B cell (primary cell): ENCODE measurements at regions not wholly inside any gene's neighbourhood (a gene's known extent, or its start where the extent isn't known, plus 50 kb on each side); places are given as distances from the start of the nearest gene placed in this dataset.
"Not testable (repeated sequence)": the region's sequence is repeated elsewhere in the genome, so short reads cannot be mapped to it uniquely, and the experiment has no call there.

Experiments used
- ATAC-seq: fragments of 200-7000 bp; cut with Tn5 transposase; one replicate; pipeline ENCODE4 v1.10.0; 2021; ENCODE audit warnings: low read depth, mild to moderate bottlenecking, moderate number of reproducible peaks, moderate library complexity
- CTCF ChIA-PET: fragments of 350-600 bp; sonication (Branson Sonifier 250); formaldehyde crosslinking; loops from one replicate; lab custom pipeline; 2021; ENCODE audit warnings: antibody characterized with exemption, inconsistent platforms; lab: Charles Lee
- POLR2A ChIA-PET: fragments of 350-600 bp; sonication (Branson Sonifier 250); formaldehyde crosslinking; loops from one replicate; lab custom pipeline; 2021; ENCODE audit warnings: antibody characterized with exemption; lab: Charles Lee
- DNase-seq: peaks from one replicate; pipeline ENCODE4 v3.0.0; 2013
- H2AFZ ChIP-seq: 2 replicates; pipeline ENCODE4 v1.6.1; 2012; ENCODE audit warnings: mild to moderate bottlenecking, low read depth, low read length; ENCODE audit not compliant: insufficient read depth, poor library complexity, severe bottlenecking
- H3K27ac ChIP-seq, 2 donors: 1 replicate in 1 of 2; 2 replicates in 1 of 2; pipeline ENCODE4 v1.5.1; 2012 to 2013; ENCODE audit warnings: low read length in 2 of 2, mild to moderate bottlenecking in 2 of 2, moderate library complexity in 1 of 2
- H3K27me3 ChIP-seq, 4 experiments: fragments of 200-600 bp in 1 of 4; sonication (generic) in 1 of 4; replicated peaks in 1 of 4; 1 replicate in 2 of 4; 2 replicates in 2 of 4; pipeline versions ENCODE4 v1.6.1 to v1.7.0; 2013 to 2016; ENCODE audit warnings: low read length in 3 of 4, mild to moderate bottlenecking in 2 of 4, mixed read lengths in 1 of 4, moderate library complexity in 1 of 4; ENCODE audit not compliant: insufficient read depth in 4 of 4, control insufficient read depth in 3 of 4; ENCODE audit errors: control extremely low read depth in 1 of 4
- H3K36me3 ChIP-seq, 2 experiments: replicated peaks in 1 of 2; 1 replicate in 1 of 2; 2 replicates in 1 of 2; pipeline versions ENCODE4 v1.6.1 to v1.7.1; 2013; ENCODE audit warnings: low read length in 1 of 2; ENCODE audit not compliant: insufficient read depth in 2 of 2, control insufficient read depth in 1 of 2; ENCODE audit errors: control extremely low read depth in 1 of 2, extremely low read depth in 1 of 2
- H3K4me1 ChIP-seq, 2 donors: fragments of 200-600 bp in 1 of 2; sonication (generic) in 1 of 2; 1 replicate in 1 of 2; 2 replicates in 1 of 2; pipeline versions ENCODE4 v1.5.1 to v1.6.1; 2013 to 2017; ENCODE audit warnings: low read length in 2 of 2; ENCODE audit not compliant: control insufficient read depth in 2 of 2, insufficient read depth in 2 of 2
- H3K4me2 ChIP-seq: replicated peaks from 2 replicates; pipeline ENCODE3; 2012; ENCODE audit warnings: mild to moderate bottlenecking, low read depth, low read length; ENCODE audit not compliant: poor library complexity, severe bottlenecking
- H3K4me3 ChIP-seq, 5 experiments: fragments of 200-600 bp in 1 of 5; sonication (generic) in 1 of 5; 1 replicate in 3 of 5; 2 replicates in 2 of 5; pipeline versions ENCODE4 v1.5.1 to v1.7.0; 2011 to 2016; ENCODE audit warnings: low read length in 4 of 5, mild to moderate bottlenecking in 4 of 5, low read depth in 2 of 5, control low read depth in 1 of 5, moderate library complexity in 1 of 5; ENCODE audit not compliant: insufficient read depth in 1 of 5; ENCODE audit errors: control extremely low read depth in 1 of 5, extremely low read depth in 1 of 5
- H3K79me2 ChIP-seq: fragments of 200-600 bp; sonication (generic); one replicate; pipeline ENCODE4 v1.6.0; 2016; ENCODE audit warnings: low read length; ENCODE audit not compliant: control insufficient read depth, insufficient read depth
- H3K9ac ChIP-seq: fragments of 200-600 bp; sonication (generic); 2 replicates; pipeline ENCODE4 v1.6.1; 2017; ENCODE audit warnings: mild to moderate bottlenecking, low read length, moderate library complexity
- H3K9me3 ChIP-seq, 3 donors: one replicate each; pipeline versions ENCODE4 v1.6.1 to v1.7.1; 2013; ENCODE audit warnings: low read length in 2 of 3; ENCODE audit not compliant: control insufficient read depth in 2 of 3, insufficient read depth in 1 of 3; ENCODE audit errors: control extremely low read depth in 1 of 3
- H4K20me1 ChIP-seq: 2 replicates; pipeline ENCODE4 v1.6.0; 2012; ENCODE audit warnings: mild to moderate bottlenecking, low read length; ENCODE audit not compliant: insufficient read depth, control insufficient read depth, poor library complexity, severe bottlenecking
- H3K27ac Mint-ChIP-seq: one replicate; pipeline ENCODE4 v1.8.0; 2021; ENCODE audit warnings: mixed read lengths
- H3K27me3 Mint-ChIP-seq: one replicate; pipeline ENCODE4 v1.8.0; 2021; ENCODE audit warnings: mixed read lengths
- H3K4me1 Mint-ChIP-seq: one replicate; pipeline ENCODE4 v1.8.0; 2021; ENCODE audit warnings: mixed read lengths
- H3K4me3 Mint-ChIP-seq: one replicate; pipeline ENCODE4 v1.8.0; 2021; ENCODE audit warnings: mixed read lengths
- H3K9me3 Mint-ChIP-seq: one replicate; pipeline ENCODE4 v1.8.0; 2022; ENCODE audit warnings: mixed read lengths; ENCODE audit not compliant: insufficient read depth
- CTCF ChIP-seq: fragments of 200-600 bp; IDR thresholded peaks from one replicate; pipeline ENCODE4 v1.8.0; 2022; ENCODE audit warnings: antibody characterized with exemption, mild to moderate bottlenecking
- EZH2 ChIP-seq: IDR thresholded peaks from 2 replicates; pipeline ENCODE4 v1.6.1; 2012; ENCODE audit warnings: borderline replicate concordance, low read depth, mild to moderate bottlenecking, moderate library complexity, low read length; ENCODE audit not compliant: insufficient read depth, poor library complexity, severe bottlenecking
- WGBS: methylation state at CpG from one replicate; pipeline ENCODE4 v1.1.5; 2013; ENCODE audit warnings: missing lambda C conversion rate; ENCODE audit not compliant: insufficient coverage; 5-methylcytosine and 5-hydroxymethylcytosine counted together
- intact Hi-C: fragments of 100-400 bp; cut with micrococcal nuclease; formaldehyde crosslinking; loops from one replicate; pipeline ENCODE4 v1.10.0; 2022

DNA sequence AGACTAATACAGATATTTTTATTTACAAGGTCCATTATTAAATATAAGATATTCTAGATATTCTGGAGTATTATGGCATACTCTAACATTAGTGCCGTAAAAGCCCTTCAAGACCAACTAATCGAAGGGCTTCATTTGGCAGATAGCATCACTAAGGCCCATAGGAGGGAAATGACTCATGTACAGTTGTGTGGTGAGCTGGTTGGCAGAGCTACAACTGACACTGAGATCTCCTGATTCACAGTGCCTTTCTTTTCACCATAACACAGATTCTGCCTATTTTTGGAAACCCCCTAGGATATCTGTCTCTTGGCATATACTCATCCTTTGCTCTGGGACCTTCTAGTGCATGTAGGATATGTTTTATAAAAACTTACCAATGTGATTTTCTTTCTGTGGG is 201.7 kb upstream of the AFF2 start:
- CTCF ChIA-PET: no interaction called here

GRCh38 chrX:148305214-148305613 is 195.2 kb upstream of the AFF2 start:
- H3K27me3 ChIP-seq, H3K4me1 Mint-ChIP-seq, DNase-seq, H3K4me1 ChIP-seq, H3K79me2 ChIP-seq, H3K36me3 ChIP-seq, H3K9me3 ChIP-seq, H3K27ac Mint-ChIP-seq, H3K27me3 Mint-ChIP-seq, H4K20me1 ChIP-seq, intact Hi-C loops, H3K9me3 Mint-ChIP-seq, H3K4me2 ChIP-seq, POLR2A ChIA-PET, H3K27ac ChIP-seq, H3K9ac ChIP-seq, ATAC-seq, H3K4me3 ChIP-seq, CTCF ChIA-PET, H2AFZ ChIP-seq, H3K4me3 Mint-ChIP-seq: not testable (repeated sequence)
- WGBS: no CpG with 5 or more reads among the region's 9 CpGs

More for the DNA sequence above, 201.7 kb upstream of the AFF2 start:
- peaks cover 0 to 3% (median 0%) of the 10 kb centered on the region in 3 donors for H3K9me3 ChIP-seq
- Mint-ChIP-seq H3K4me3 (no peak overlapping the region), H3K27me3 (no peaks in the 10 kb centered on the region), H3K27ac (no peak overlapping the region), H3K9me3 (no peaks in the 10 kb centered on the region), H3K4me1 (peaks cover 2% of the 10 kb centered on the region)
- TF ChIP-seq CTCF (no peak), EZH2 (no peak)
- H3K4me1 ChIP-seq: no peaks in the 10 kb centered on the region
- H4K20me1 ChIP-seq: no peaks in the 10 kb centered on the region
- H2AFZ ChIP-seq: no peak overlapping the region
- intact Hi-C loops: no loop called here
- DNase-seq: no peak
- H3K9ac ChIP-seq: no peak overlapping the region
- WGBS: no CpG with 5 or more reads among the region's 2 CpGs
- H3K27me3 ChIP-seq: no peaks in the 10 kb centered on the region
- H3K4me3 ChIP-seq: no peak overlapping the region
- no peak for ATAC-seq
- no peaks in the 10 kb centered on the region for H3K36me3 ChIP-seq
- H3K79me2 ChIP-seq: no peaks in the 10 kb centered on the region
- POLR2A ChIA-PET: no interaction called here
- no peak overlapping the region for H3K4me2 ChIP-seq
- H3K27ac ChIP-seq: no peak overlapping the region
